ENCODE measurements at regions not wholly inside any gene's neighbourhood (a gene's known extent, or its start where the extent isn't known, plus 50 kb on each side); places are given as distances from the start of the nearest gene placed in this dataset.
A peak's percentile ranks its signal among the peaks of the same experiment; 100 is the strongest.

DNA sequence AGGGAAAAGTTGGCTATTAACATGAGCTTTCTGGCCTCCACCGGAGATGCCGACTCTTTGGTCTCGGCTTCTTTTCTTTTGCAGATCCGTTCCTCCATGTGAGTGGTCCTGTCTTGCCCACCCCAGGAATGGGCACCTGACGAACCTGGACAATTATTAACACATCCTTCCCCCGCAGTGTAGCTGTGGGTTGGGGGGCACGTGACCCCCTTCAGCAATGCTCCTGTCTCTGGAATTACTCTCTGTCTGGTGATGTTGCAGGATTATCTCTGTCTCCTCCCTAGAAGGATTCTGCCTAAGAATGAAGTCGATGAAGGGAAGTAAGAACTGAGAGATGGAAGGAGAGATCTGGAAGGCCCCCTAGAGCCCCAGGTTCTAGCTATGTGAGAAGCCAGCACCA, 115.2 kb upstream of the NPAS2 start:
- ChIA-PET CTCF (no interaction called here), POLR2A (no interaction called here)
- TF ChIP-seq, protein P1, sequence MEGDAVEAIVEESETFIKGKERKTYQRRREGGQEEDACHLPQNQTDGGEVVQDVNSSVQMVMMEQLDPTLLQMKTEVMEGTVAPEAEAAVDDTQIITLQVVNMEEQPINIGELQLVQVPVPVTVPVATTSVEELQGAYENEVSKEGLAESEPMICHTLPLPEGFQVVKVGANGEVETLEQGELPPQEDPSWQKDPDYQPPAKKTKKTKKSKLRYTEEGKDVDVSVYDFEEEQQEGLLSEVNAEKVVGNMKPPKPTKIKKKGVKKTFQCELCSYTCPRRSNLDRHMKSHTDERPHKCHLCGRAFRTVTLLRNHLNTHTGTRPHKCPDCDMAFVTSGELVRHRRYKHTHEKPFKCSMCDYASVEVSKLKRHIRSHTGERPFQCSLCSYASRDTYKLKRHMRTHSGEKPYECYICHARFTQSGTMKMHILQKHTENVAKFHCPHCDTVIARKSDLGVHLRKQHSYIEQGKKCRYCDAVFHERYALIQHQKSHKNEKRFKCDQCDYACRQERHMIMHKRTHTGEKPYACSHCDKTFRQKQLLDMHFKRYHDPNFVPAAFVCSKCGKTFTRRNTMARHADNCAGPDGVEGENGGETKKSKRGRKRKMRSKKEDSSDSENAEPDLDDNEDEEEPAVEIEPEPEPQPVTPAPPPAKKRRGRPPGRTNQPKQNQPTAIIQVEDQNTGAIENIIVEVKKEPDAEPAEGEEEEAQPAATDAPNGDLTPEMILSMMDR (IDR thresholded peaks at IDR 0.05): no peak
- Histone ChIP-seq H3K27ac (ENCODE audit: low read depth in 1 of 2, low read length in 2 of 2) (no peak overlapping the region), H3K36me3 (ENCODE audit: insufficient read depth, low read length) (no peaks in the 10 kb centered on the region), H3K4me3 (ENCODE audit: low read length) (no peak overlapping the region), H3K4me1 (ENCODE audit: insufficient read depth, low read length) (peaks cover 30% of the 10 kb centered on the region), H3K9me3 (ENCODE audit: control insufficient read depth in 1 of 2, insufficient read depth in 1 of 2, low read length in 2 of 2) (peaks cover 0 to 3% of the 10 kb centered on the region in 2 experiments), H3K27me3 (ENCODE audit: control insufficient read depth in 1 of 2, insufficient read depth in 2 of 2, low read length in 2 of 2) (no peaks in the 10 kb centered on the region)
- Mint-ChIP-seq H3K27ac (no peak overlapping the region), H3K4me3 (no peak overlapping the region), H3K27me3 (no peaks in the 10 kb centered on the region), H3K4me1 (ENCODE audit: low read depth) (peaks cover 40% of the 10 kb centered on the region), H3K9me3 (no peaks in the 10 kb centered on the region), H3K36me3 (ENCODE audit: low read depth) (no peaks in the 10 kb centered on the region)
- ATAC-seq (ENCODE audit: poor library complexity): no peak
- no peak for DNase-seq
- intact Hi-C loops (cut with DNase I, micrococcal nuclease): no loop called here

DNA sequence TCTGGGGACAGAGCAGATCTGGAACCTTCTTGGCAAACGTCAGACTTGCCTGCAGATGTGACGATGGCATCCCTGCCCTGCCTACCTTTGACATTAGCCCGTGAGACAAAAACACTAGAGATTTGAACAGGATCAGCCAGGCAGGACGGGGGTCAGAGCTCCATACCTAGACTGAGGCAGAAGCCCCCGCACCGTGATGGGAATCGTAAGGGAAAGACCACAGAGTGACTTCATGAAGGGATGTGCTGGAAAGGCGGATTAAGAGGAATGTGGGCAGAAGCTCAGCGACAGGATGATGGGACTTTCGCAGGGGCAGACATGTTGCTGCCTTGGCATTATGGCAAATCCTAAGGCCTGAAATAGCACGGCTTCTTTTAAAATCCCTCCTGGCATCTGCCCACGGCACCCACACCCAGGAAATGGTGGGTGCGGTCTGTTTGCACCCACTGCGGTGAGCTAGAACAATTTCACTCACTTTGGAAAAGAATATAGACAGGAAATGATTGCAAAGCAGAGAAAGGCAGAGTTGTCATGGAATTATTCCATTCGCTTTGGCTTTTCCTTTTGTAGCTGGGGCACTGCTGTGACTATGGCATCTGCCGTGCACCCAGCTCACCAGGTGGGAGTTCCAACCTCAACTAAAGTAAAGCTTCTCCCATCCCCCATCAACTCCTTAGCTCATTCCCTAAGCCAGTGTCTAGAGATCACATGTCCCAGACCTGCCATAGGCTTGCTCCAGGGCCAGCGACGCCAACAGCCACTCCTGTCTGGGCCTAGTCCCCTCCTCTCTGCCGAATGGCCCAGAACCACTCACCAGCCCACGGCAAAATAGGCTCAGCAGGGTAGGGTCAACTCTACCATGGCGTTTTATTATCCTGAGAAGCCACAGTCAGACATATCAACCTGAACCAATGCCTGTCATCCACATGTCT, 112.7 kb upstream of the NPAS2 start:
- Histone ChIP-seq H3K4me1 (ENCODE audit: insufficient read depth, low read length) (peaks cover 30% of the 10 kb centered on the region), H3K4me3 (ENCODE audit: low read length) (no peak overlapping the region), H3K9me3 (ENCODE audit: control insufficient read depth in 1 of 2, insufficient read depth in 1 of 2, low read length in 2 of 2) (peaks cover 0 to 3% of the 10 kb centered on the region in 2 experiments), H3K27ac (ENCODE audit: low read depth in 1 of 2, low read length in 2 of 2) (no peak overlapping the region), H3K36me3 (ENCODE audit: insufficient read depth, low read length) (no peaks in the 10 kb centered on the region), H3K27me3 (ENCODE audit: control insufficient read depth in 1 of 2, insufficient read depth in 2 of 2, low read length in 2 of 2) (no peaks in the 10 kb centered on the region)
- Mint-ChIP-seq H3K27me3 (no peaks in the 10 kb centered on the region), H3K4me3 (peak overlapping the region; percentile 25), H3K36me3 (ENCODE audit: low read depth) (no peaks in the 10 kb centered on the region), H3K4me1 (ENCODE audit: low read depth) (peaks cover 40% of the 10 kb centered on the region), H3K9me3 (no peaks in the 10 kb centered on the region), H3K27ac (no peak overlapping the region)
- intact Hi-C loops (cut with DNase I, micrococcal nuclease): no loop called here
- no peak for ATAC-seq (ENCODE audit: poor library complexity)
- ChIA-PET POLR2A (interaction anchor here (1.3 kb wide), 1 partner anchor 14 kb away, joined by 4 read pairs; no protein-coding TSS in a partner anchor), CTCF (interaction anchor here (0.6 kb wide), 1 partner anchor 28 kb away, joined by 3 read pairs; no protein-coding TSS in a partner anchor)
- TF ChIP-seq, protein P1 (IDR thresholded peaks at IDR 0.05): no peak
- no peak for DNase-seq

DNA sequence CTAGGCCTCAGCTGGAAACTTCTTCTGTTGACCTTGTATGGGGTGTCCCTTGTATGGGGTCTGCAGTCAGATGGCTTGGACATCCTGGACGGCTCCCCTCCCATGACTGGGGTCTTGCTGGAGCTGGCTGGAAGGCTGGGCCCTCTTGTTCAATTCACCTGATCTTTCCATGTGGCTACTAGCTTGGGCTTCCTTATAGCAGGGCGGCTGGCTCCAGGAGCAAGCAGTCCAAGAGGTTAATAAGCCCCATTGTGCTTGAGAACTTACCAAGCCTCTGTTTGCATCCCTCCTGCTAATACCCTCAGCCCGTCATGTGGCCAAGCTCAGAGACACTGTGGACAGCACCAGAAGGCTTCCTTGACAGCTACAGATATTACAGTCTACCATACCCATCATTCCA, 111.6 kb upstream of the NPAS2 start:
- Histone ChIP-seq H3K36me3 (ENCODE audit: insufficient read depth, low read length) (no peaks in the 10 kb centered on the region), H3K4me3 (ENCODE audit: low read length) (no peak overlapping the region), H3K27me3 (ENCODE audit: control insufficient read depth in 1 of 2, insufficient read depth in 2 of 2, low read length in 2 of 2) (no peaks in the 10 kb centered on the region), H3K9me3 (ENCODE audit: control insufficient read depth in 1 of 2, insufficient read depth in 1 of 2, low read length in 2 of 2) (no peaks in the 10 kb centered on the region), H3K4me1 (ENCODE audit: insufficient read depth, low read length) (peaks cover 30% of the 10 kb centered on the region), H3K27ac (ENCODE audit: low read depth in 1 of 2, low read length in 2 of 2) (no peak overlapping the region)
- no peak overlapping the region for H3K4me3 Mint-ChIP-seq
- peaks cover 33% of the 10 kb centered on the region for H3K4me1 Mint-ChIP-seq (ENCODE audit: low read depth)
- no peaks in the 10 kb centered on the region for H3K9me3 Mint-ChIP-seq
- DNase-seq: no peak
- no peak overlapping the region for H3K27ac Mint-ChIP-seq
- intact Hi-C loops (cut with DNase I, micrococcal nuclease): no loop called here
- TF ChIP-seq, protein P1 (IDR thresholded peaks at IDR 0.05): no peak
- ATAC-seq (ENCODE audit: poor library complexity): no peak
- CTCF ChIA-PET: no interaction called here
- POLR2A ChIA-PET: interaction anchor here (1.3 kb wide), 1 partner anchor 15 kb away, joined by 4 read pairs; no protein-coding TSS in a partner anchor
- no peaks in the 10 kb centered on the region for H3K36me3 Mint-ChIP-seq (ENCODE audit: low read depth)
- H3K27me3 Mint-ChIP-seq: no peaks in the 10 kb centered on the region
